HG02840 (cell line): ENCODE measurements at regions not wholly inside any gene's neighbourhood (a gene's known extent, or its start where the extent isn't known, plus 50 kb on each side); places are given as distances from the start of the nearest gene placed in this dataset.
"Not testable (repeated sequence)": the region's sequence is repeated elsewhere in the genome, so short reads cannot be mapped to it uniquely, and the experiment has no call there.

Experiments
- ATAC-seq: cut with Tn5 transposase; IDR thresholded peaks from one replicate; pipeline ENCODE4 v1.9.1; 2021; ENCODE audit warnings: mild to moderate bottlenecking, moderate library complexity, moderate number of reproducible peaks; ENCODE audit not compliant: unreplicated experiment, low FRiP score

DNA sequence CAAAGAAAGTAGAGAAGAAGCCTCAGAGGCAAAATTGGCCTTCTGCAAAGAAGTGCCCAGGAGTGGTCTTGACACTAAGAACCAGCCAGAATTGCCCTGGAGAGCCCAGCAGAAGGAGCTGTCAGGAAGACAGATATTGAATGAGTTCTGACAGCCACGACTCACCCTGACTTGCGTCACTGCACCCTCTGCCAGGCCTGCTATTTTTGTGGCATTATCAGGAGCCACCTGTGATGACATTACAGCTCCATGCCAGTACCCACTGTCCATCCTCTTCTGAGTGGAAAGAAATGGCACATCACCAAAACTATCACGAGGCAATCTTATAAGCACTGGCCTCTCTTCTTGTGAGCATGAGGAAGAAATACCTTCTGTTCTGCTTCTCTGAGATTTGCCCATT is 67.7 kb downstream of the SMIM20 start:
- ATAC-seq = no peak

DNA sequence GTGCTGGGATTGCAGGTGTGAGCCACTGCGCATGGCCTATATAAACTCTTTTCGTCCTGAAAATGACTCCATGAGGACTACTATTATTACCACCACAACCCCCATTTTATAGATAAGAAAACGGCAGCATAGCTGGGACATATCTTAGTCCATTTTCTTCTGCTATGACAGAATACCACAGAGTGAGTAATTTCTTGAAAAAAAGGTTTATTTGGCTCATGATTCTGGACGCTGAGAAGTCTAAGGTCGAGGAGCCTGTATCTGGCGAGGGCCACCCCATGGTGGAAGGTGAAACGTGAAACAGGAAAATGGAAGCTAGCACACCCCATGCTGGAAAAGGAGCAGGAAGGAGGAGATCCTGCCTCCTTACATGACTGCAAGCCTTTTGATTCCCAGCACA is 68.9 kb downstream of the SMIM20 start:
- no peak for ATAC-seq

DNA sequence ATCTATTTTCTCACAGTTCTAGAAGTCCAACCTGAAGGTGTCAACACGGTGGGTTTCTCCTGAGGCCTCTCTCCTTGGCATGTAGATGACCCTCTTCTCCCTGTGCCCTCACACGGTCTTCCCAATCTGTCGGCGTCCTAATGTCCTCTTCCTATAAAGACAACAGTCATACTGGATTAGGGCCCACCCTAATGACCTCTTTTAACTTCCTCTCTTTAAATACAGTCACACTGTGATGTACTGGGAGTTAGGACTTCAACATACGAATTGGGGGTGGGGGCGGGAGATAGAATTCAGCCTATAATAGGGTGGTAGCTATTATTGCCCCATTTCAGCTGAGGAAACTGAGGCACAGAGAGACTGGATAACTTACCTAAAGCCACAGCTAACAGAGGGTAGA is 70.2 kb downstream of the SMIM20 start:
- no peak for ATAC-seq

DNA sequence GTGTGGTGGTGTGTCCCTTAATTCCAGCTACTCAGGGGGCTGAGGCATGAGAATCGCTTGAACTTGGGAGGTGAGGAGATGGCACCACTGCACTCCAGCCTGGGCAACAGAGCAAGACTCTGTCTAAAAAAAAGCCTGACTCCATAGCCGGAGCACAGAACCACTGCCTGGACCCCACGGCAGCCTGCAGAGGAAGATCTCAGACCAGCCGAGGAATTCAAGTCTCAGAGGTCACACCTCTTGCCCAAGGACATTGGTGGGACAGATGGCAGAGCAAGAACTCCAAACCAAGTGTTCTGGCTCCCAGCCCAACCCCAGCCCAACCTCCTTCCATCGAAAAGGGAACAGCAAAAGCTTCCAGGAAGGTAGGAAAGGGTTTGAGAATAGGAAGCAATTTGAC is 70.8 kb downstream of the SMIM20 start:
- no peak for ATAC-seq

DNA sequence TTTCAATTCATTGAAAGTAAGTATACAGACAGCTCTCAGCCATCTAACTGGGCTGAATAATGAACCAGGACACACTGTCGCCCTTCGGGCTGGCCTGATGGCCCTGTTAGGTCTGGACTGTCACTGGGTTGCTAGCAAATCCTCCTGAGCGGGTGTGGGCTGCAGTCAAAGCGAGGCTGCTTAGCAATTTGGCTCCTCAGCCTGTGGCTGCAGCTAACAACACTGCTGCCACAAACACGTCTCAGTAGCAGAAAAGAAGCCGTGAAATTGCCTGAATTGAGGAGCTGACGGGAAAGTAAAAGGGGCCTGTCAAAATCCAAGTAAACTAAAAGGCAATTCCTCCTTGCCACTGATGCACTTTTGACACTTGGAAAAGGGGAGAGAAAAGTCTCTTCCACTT is 72.8 kb downstream of the SMIM20 start:
- no peak for ATAC-seq

DNA sequence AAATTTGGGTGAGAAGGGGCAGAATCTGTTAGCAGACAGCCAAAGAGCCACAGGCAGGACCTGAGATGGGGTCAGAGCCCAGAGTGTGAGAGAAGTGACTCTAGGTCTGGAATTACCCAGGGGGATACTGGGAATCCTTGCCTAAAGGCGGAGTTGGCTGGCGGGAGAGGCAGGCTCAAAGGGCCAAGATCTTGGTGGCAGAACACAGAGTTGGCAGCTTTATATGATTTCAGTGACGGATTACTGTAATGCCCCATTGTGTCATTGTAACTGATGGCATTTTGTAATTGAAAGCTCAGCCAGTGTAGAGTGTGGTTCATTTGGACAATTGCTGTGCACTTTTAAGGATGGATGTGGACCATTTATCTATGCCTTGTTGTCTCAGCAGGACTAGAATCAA is 77.3 kb downstream of the SMIM20 start:
- no peak for ATAC-seq

DNA sequence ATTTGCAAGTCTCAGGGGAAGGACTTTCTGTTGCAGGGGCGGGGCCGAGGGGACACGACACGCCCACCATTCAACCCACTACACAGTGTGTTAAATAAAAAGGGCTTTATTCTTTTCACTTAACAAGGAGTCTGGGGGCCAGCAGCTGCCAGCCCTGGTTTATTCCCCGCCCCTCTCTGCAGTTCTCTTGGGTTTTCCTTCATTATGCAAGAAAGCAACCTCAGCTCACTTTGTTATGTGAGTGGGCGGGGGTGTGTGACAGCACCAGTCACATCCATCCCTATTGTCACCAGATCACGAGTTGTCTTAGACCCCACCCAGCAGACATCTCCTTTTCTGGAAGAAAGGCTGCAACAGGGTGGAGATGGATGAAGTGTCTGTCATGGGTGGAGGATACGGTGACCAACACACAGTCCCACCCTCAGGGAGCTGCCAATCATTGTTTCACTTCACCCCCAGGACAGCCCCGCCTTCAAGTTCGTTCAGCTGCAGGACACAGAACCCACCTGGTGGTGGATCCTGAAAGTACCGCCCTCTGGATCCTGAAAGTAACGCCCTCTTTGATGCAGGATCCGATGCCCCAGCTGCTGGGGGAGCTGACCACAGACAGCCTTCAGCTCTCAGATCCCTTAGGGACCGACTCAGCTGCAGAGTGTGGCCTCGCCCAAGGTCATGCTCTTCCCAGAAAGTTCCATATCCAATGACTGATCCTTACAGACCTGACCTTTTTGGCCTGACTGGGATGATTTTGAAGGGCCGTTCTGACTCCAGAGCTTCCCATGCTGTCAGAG is 79.6 kb downstream of the SMIM20 start:
- no peak for ATAC-seq

DNA sequence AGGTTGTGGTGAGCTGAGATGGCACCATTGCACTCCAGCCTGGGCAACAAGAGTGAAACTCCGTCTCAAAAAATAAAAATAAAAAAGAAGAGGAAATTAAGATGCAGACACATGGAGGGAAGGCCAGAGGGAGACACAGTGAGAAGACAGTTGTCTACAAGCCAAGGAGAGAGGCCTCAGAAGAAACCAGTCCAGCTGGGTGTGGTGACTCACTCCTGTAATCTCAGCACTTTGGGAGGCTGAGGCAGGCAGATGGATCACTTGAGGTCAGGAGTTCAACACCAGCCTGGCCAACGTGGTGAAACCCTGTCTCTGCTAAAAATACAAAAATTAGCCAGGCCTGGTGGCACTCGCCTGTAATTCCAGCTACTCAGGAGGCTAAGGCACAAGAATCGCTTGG is 80.6 kb downstream of the SMIM20 start:
- not testable (repeated sequence) for ATAC-seq

DNA sequence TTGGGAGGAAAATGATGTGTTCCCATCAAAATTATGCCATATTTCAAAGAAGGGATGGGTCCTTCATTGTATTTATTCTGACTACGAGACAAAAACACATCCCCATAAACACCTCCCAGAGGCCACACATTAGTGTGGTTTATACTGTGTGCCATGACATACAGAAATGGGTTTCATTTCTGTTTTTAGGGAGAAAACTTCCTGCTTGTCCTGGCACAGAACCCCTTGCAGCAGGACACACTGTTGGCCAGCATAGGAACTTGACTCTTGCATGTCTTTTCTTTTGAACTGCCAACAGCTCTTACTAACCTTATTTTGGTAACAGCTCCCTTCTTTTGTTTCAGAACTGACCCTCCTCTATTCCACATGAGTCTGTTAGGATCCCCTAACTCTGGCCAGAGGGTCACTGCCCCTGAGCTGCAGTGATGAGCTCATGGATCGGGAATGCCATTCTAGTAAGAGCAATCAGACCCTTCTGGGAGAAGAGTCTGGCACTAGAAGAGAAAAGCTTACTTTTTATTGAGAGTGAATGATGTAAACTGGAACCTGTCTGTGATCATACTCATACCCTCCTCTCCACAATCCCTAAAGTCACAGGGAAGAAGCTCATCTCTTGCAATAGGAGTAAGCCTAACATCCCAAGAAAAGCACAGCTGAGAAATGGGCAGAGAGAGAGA is 86.4 kb downstream of the SMIM20 start:
- no peak for ATAC-seq

DNA sequence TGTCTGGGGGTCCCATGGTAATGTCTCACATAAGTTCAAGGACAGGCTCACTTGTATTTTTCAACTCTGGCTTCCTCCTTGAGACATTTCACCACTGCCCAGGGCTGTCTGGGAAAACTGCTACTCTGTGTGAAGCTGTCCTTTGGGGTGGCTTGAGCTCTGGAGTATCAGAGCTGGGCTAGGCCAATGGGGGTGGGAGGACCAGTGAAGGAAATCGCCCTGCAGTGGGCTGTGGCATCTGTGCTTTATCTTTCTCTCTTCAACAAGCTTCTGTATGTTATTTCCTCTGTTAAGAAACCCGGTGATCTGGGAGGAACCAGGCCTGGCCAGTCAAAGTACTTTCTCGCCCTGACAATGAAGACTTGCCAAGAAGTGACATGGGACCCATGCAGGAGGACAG is 87.4 kb downstream of the SMIM20 start:
- ATAC-seq = no peak

DNA sequence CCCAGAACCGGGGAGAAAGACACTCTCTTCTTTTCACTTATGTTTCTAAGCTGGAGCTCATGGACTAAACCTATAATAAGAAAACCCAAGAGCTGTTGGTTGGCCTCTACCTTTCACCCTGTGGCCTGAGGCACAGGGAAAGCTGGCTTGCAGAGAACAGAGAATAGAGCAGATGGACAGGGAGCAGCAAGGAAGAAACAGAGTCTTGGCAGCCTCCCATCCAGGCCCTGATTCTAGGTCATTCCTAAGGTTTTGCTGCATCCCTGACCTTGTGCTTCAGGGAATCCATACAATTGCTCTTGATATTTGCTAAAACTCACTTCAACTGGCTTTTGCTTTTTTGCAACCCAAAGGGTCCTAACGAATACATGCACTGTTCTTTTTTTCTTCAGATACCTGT is 87.8 kb downstream of the SMIM20 start:
- ATAC-seq = no peak

DNA sequence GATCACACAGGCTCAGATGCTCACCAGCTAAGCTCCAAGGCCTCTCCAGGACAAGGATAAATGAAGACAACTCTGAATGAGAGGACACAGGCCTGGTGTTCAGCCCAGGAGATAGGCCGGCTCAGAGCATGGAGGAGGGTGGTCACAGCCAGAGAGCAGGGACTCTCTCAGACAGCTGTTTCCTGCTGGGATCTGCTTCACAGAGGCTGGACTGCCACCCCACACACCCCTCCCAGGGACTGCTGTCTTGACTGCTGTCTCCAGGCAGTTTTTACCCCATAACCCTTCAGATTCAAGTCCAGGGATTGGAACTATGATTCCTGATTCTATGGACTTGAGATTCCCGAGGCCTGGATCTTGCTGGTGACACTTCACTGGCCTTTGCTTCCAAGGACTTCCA is 89.0 kb downstream of the SMIM20 start:
- ATAC-seq = no peak

DNA sequence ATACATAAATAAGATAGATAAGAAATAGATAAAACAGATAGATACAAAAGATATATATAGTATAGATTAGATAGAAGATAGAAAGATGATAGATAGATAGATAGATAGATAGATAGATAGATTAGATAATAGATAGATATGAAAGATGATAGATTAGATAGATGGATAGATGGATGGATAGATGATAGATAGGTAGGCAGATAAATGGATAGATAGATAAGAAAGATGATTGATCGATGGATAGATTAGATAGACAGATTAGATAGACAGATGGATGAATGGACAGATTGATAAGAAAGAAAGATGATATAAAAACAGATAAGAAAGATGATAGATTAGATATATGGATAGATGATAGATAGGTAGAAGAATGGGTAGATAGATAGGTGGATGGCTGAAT is 90.3 kb downstream of the SMIM20 start:
- no peak for ATAC-seq

DNA sequence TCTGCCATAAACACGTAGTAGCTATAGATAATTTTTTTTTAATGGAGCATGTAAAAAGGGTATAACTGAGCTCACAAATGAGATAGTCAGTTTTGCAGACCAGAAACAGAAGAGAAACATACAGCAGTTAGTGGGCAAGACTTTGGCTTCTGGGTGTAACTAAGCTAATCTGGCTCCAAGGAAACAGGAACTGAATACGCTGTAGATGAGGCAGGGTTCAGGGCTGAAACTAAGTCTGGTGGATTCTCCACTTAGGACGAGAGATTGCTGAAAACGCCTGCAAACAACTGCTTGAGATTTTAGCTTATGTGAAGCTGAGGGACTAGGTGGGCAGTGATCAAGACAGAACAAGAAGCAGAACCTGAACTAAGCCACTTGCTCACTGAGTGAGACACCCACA is 91.7 kb downstream of the SMIM20 start:
- no peak for ATAC-seq

DNA sequence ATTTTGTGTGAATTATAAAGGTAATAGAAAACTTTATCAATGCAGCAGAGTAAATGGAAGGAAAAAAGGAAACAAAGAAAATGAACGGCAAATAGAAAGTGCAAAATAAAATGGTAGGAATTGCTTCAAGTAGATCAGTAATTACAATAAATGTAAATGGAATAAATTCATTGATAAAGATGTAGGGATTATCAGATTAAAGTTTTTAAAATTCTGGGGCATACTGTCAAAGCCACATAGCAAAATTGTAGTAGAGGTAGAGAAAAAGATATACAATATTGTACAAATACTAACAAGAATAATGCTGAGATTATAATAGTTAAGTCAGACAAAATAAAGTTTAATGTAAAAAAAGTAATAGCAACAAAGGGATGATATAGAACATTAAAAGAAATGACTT is 94.7 kb downstream of the SMIM20 start:
- ATAC-seq = no peak

DNA sequence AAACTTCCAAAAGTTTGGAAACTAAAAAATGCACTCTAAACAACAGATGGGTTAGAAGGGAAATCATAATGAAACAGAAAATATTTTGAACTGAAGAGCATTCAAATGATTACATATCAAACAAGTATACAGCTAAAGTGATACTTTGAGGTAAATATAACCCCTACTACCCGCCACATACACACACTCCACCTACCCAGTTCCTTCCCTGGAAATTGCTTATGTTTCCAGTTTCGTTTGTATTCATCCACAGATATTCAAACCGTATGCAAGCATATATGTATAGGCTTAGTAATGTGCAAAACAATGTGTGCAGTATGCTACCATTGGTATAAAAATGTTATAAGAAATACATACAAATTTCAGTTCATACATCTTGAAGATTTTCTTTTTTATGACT is 95.5 kb downstream of the SMIM20 start:
- ATAC-seq = no peak

DNA sequence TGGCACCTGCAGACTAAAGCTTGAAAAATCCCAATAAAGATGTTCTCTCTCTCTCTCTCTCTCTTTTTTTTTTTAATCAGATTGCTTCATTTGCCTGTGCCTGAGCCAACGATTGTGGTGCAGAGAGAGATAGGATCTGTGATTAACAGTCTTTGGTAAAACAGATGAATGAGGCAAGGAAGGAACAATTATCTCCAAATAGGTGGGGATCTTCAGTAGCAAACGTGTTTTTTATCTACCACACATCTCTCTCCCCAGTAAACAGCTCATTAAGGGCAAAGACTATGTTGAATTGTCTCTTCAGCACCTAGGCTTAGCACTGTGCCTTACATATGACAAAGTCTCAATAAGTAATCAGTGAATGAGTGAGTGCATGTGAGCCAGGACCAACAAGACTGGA is 96.3 kb downstream of the SMIM20 start:
- no peak for ATAC-seq

DNA sequence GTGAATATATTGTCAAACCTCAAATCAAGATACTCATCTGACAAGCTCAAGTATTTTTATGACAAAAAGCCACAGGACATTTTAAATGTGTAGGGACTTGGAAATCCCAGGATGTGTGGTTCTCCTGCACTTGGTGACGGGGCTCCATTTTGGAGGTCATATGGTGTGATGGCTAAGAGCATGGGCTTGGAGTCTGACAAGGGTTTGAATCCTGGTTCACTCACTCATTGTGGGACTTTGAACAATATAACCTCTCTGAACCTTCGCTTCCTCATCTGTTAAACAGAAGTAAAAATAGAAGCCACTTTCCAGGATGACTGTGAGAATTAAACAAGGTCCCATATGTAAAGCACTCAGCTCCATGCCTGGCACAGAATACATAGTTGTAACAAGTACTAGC is 99.6 kb downstream of the SMIM20 start:
- ATAC-seq = no peak

DNA sequence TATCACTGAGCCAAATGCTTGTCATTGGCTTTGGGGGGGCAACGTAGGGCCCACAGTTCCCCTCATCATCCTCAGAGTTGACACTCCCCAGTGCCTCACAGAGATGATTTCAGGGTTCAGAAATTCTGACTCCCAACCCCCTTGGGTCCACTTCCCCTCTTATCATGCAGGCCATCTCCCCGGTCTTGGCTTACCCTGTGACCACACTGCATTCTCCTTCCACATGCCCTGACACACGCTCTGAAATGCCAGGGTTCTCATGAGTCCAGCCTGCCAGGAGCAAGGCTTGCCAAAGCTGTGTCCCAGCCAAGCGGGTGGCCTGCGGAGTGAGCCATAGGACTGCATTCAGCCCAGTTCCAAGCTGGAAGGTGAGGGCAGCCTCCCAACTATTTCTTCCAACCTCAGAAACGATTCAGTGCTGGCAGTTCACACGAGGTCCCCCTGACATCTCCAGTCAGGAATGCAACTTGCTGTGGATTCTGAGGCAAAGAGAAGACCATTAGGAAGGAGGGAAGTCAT is 101.2 kb downstream of the SMIM20 start:
- ATAC-seq = no peak

DNA sequence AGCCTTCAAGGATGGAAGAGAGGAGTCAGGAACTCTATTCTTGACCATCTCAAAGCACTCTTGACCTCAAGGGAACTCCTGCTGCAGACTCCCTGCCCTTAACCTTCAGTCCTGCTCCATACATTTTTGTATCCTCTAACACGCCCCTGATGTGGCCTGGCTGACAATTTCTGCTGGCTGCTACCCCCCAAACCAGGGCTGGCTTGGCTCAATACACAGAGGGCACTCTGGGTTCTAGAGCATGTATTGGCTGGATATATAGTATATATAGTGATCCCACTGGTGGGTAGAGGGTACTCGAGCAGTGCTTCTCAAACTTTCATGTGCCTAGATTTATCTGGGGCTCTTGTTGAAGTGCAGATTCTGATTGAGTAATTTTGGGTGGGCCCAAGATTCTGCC is 101.9 kb downstream of the SMIM20 start:
- ATAC-seq = no peak

DNA sequence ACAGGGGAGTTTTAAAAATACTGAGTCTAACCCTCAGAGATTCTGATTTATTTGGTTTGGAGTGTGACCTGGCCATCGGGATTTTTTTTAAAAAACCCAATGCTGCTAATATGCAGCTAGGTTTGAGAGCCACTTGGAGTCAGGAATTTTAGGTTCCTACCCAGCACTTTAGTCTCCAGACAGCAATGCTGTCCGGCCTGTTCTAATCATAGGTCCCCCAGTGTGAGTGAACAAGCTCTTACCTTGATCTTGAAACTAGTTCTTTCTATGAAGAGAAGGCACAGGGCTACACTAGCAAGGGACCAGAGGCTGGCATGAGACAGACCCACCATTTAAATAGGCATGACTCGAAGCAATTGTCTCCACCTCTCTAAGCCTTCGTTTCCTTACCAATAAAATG is 103.5 kb downstream of the SMIM20 start:
- no peak for ATAC-seq
